ENCODE measurements at regions not wholly inside any gene's neighbourhood (a gene's known extent, or its start where the extent isn't known, plus 50 kb on each side); places are given as distances from the start of the nearest gene placed in this dataset.

- TF ChIP-seq CTCF (IDR thresholded peaks at IDR 0.05) = no peak
- TF ChIP-seq REST (IDR thresholded peaks at IDR 0.05; ENCODE audit: insufficient read depth in 1 of 2, low read depth in 2 of 2, low read length in 1 of 2) = no peak
- TF ChIP-seq POLR2AphosphoS5 (IDR thresholded peaks at IDR 0.05; ENCODE audit: low read depth, low read length) = no peak
- no peak for TF ChIP-seq SIN3A (IDR thresholded peaks at IDR 0.05; ENCODE audit: borderline replicate concordance, insufficient read depth, low read depth, low read length)
Measured at GRCh38 chr1:59070610-59071009, 226.3 kb upstream of the FGGY start.
